ENCODE measurements at regions not wholly inside any gene's neighbourhood (a gene's known extent, or its start where the extent isn't known, plus 50 kb on each side); places are given as distances from the start of the nearest gene placed in this dataset.

- DNase-seq (ENCODE audit: low read depth, low spot score): no peak
- ChIA-PET CTCF (no interaction called here), POLR2A (no interaction called here)
- BruUV-seq (replicated peaks): no TSS peak
- dilution Hi-C loops (cut with MboI; ENCODE audit: extremely low pct_ligation_motif_present, low sequenced_read_pairs) (no loop called here), intact Hi-C loops (cut with micrococcal nuclease) (no loop called here)
- Histone ChIP-seq H4K20me1 (replicated peaks; ENCODE audit: control insufficient read depth, extremely low read depth, insufficient read depth, low read length) (no peaks in the 10 kb centered on the region), H3K27ac (ENCODE audit: insufficient read depth, low read depth, low read length) (no peak overlapping the region), H3K9me1 (replicated peaks; ENCODE audit: control insufficient read depth, extremely low read depth, insufficient read depth, low read length) (no peaks in the 10 kb centered on the region), H3K4me2 (ENCODE audit: insufficient read depth, low read length) (no peak overlapping the region), H3K9ac (replicated peaks; ENCODE audit: extremely low read depth, insufficient read depth, low read length) (no peak overlapping the region), H3K79me2 (ENCODE audit: control insufficient read depth, insufficient read depth, low read length) (no peaks in the 10 kb centered on the region), H3K27me3 (ENCODE audit: control insufficient read depth in 2 of 2, insufficient read depth in 2 of 2, low read length in 2 of 2) (no peaks in the 10 kb centered on the region), H3K9me3 (replicated peaks; ENCODE audit: control insufficient read depth, insufficient read depth, low read length) (peaks cover 6% of the 10 kb centered on the region), H3K36me3 (ENCODE audit: control insufficient read depth in 2 of 2, extremely low read depth in 1 of 2, insufficient read depth in 2 of 2, low read length in 2 of 2) (no peaks in the 10 kb centered on the region), H2AFZ (ENCODE audit: low read depth, low read length) (no peak overlapping the region), H3K4me1 (ENCODE audit: control insufficient read depth, extremely low read depth, insufficient read depth, low read length) (no peaks in the 10 kb centered on the region), H3K4me3 (replicated peaks in 1 of 3; ENCODE audit: insufficient read depth in 1 of 3, low read depth in 1 of 3, low read length in 3 of 3) (no peak overlapping the region)
- TF ChIP-seq GATA2 (IDR thresholded peaks at IDR 0.05; ENCODE audit: insufficient read depth, insufficient read length, low read depth, low read length) (no peak), CTCF (IDR thresholded peaks at IDR 0.05; ENCODE audit: extremely low read depth in 1 of 2, insufficient read depth in 1 of 2, low read depth in 1 of 2, low read length in 2 of 2) (no peak), JUN (IDR thresholded peaks at IDR 0.05; ENCODE audit: borderline replicate concordance, insufficient read depth, insufficient read length, low read depth) (no peak), POLR2A (IDR thresholded peaks at IDR 0.05; ENCODE audit: low read depth, low read length) (no peak), MAX (IDR thresholded peaks at IDR 0.05; ENCODE audit: insufficient read depth, insufficient read length) (no peak), MYC (IDR thresholded peaks at IDR 0.05; ENCODE audit: low read depth, low read length) (no peak), EZH2 (IDR thresholded peaks at IDR 0.05; ENCODE audit: borderline replicate concordance, low read depth, low read length, severe bottlenecking) (no peak), POLR2AphosphoS5 (IDR thresholded peaks at IDR 0.05; ENCODE audit: insufficient read depth, low read depth, low read length) (no peak), FOS (IDR thresholded peaks at IDR 0.05; ENCODE audit: borderline replicate concordance, insufficient read depth, low read length) (no peak)
- FAIRE-seq: no peak
Measured at GRCh38 chr4:60952921-60953320, 247.2 kb upstream of the ADGRL3 start.
